Loucy (cell line): ENCODE measurements at regions not wholly inside any gene's neighbourhood (a gene's known extent, or its start where the extent isn't known, plus 50 kb on each side); places are given as distances from the start of the nearest gene placed in this dataset.

Experiments used
- H2AFZ ChIP-seq: fragments of 200-600 bp; sonication (generic); 2 replicates; pipeline ENCODE4 v1.6.0; 2016; ENCODE audit warnings: antibody characterized with exemption, mild to moderate bottlenecking, low read length, moderate library complexity
- H3F3A ChIP-seq: fragments of 200-600 bp; 2 replicates; pipeline ENCODE4 v1.6.0; 2016; ENCODE audit warnings: antibody characterized with exemption, low read depth, mild to moderate bottlenecking
- H3K27me3 ChIP-seq: fragments of 200-600 bp; sonication (generic); 2 replicates; pipeline ENCODE4 v1.6.1; 2014; ENCODE audit warnings: low read length, mild to moderate bottlenecking; ENCODE audit not compliant: insufficient read depth, poor library complexity, severe bottlenecking
- H3K36me3 ChIP-seq: fragments of 200-600 bp; sonication (generic); 2 replicates; pipeline ENCODE4 v1.6.1; 2016; ENCODE audit warnings: low read length; ENCODE audit not compliant: insufficient read depth
- H3K4me1 ChIP-seq: fragments of 200-600 bp; sonication (generic); 2 replicates; pipeline ENCODE4 v1.5.1; 2014; ENCODE audit warnings: low read length, mild to moderate bottlenecking; ENCODE audit not compliant: insufficient read depth, poor library complexity, severe bottlenecking
- H3K4me2 ChIP-seq: fragments of 200-600 bp; sonication (generic); 2 replicates; pipeline ENCODE4 v1.6.0; 2014; ENCODE audit warnings: antibody characterized with exemption, low read length, low read depth, mild to moderate bottlenecking; ENCODE audit not compliant: poor library complexity, severe bottlenecking
- H3K4me3 ChIP-seq: fragments of 200-600 bp; sonication (generic); 2 replicates; pipeline ENCODE4 v1.5.1; 2014; ENCODE audit warnings: low read length, mild to moderate bottlenecking, mixed read lengths; ENCODE audit not compliant: poor library complexity, severe bottlenecking
- H3K79me2 ChIP-seq: fragments of 200-600 bp; sonication (generic); 2 replicates; pipeline ENCODE4 v1.6.1; 2014; ENCODE audit warnings: low read length; ENCODE audit not compliant: insufficient read depth
- H3K9ac ChIP-seq: fragments of 200-600 bp; sonication (generic); 2 replicates; pipeline ENCODE4 v1.6.0; 2014; ENCODE audit warnings: mild to moderate bottlenecking, low read depth, low read length, moderate library complexity; ENCODE audit not compliant: poor library complexity, severe bottlenecking
- H3K9me2 ChIP-seq: fragments of 200-600 bp; sonication (generic); replicated peaks from 2 replicates; pipeline ENCODE4 v1.6.1; 2016; ENCODE audit warnings: low read depth, low read length, mixed read lengths
- H3K9me3 ChIP-seq: fragments of 200-600 bp; sonication (generic); 2 replicates; pipeline ENCODE4 v1.6.1; 2014; ENCODE audit warnings: mild to moderate bottlenecking, antibody characterized with exemption, low read length, low read depth; ENCODE audit not compliant: insufficient read depth
- H4K20me1 ChIP-seq: fragments of 200-600 bp; sonication (generic); 2 replicates; pipeline ENCODE4 v1.6.0; 2014; ENCODE audit warnings: antibody characterized with exemption, low read length, mild to moderate bottlenecking; ENCODE audit not compliant: insufficient read depth, poor library complexity, severe bottlenecking
- CTCF ChIP-seq: fragments of 200-600 bp; sonication (generic); conservative IDR thresholded peaks from 2 replicates; pipeline ENCODE4 v1.5.1; 2014; ENCODE audit warnings: mild to moderate bottlenecking, antibody characterized with exemption, low read length
- EZH2phosphoT487 ChIP-seq: fragments of 200-600 bp; IDR thresholded peaks from 2 replicates; pipeline ENCODE4 v1.6.1; 2018; ENCODE audit warnings: antibody characterized with exemption, mild to moderate bottlenecking, moderate library complexity, borderline replicate concordance

GRCh38 chr2:147408357-147408756 is 436.5 kb upstream of the ACVR2A start:
- Histone ChIP-seq H3K36me3 (no peaks in the 10 kb centered on the region), H3K9me2 (no peaks in the 10 kb centered on the region), H3K9me3 (no peaks in the 10 kb centered on the region), H3K4me3 (no peak overlapping the region), H3F3A (no peaks in the 10 kb centered on the region), H3K79me2 (no peaks in the 10 kb centered on the region), H3K4me2 (no peak overlapping the region), H3K27me3 (no peaks in the 10 kb centered on the region), H4K20me1 (no peaks in the 10 kb centered on the region), H3K9ac (no peak overlapping the region), H2AFZ (no peak overlapping the region), H3K4me1 (no peaks in the 10 kb centered on the region)
- no peak for TF ChIP-seq EZH2phosphoT487
- no peak for TF ChIP-seq CTCF

- no peaks in the 10 kb centered on the region for H3K4me1 ChIP-seq
- H3K27me3 ChIP-seq, result no peaks in the 10 kb centered on the region
- H4K20me1 ChIP-seq, result no peaks in the 10 kb centered on the region
- H3K9me2 ChIP-seq, result no peaks in the 10 kb centered on the region
- TF ChIP-seq CTCF (no peak), EZH2phosphoT487 (no peak)
- no peak overlapping the region for H2AFZ ChIP-seq
- H3K9ac ChIP-seq, result no peak overlapping the region
- H3F3A ChIP-seq, result no peaks in the 10 kb centered on the region
- H3K79me2 ChIP-seq, result no peaks in the 10 kb centered on the region
- no peak overlapping the region for H3K4me2 ChIP-seq
- no peaks in the 10 kb centered on the region for H3K36me3 ChIP-seq
- H3K9me3 ChIP-seq, result no peaks in the 10 kb centered on the region
- H3K4me3 ChIP-seq, result no peak overlapping the region
Measured at GRCh38 chr2:147405651-147406050, 439.2 kb upstream of the ACVR2A start.

GRCh38 chr2:147398996-147399395 is 445.8 kb upstream of the ACVR2A start:
- Histone ChIP-seq H3F3A (no peaks in the 10 kb centered on the region), H3K9me2 (no peaks in the 10 kb centered on the region), H4K20me1 (no peaks in the 10 kb centered on the region), H2AFZ (no peak overlapping the region), H3K4me3 (no peak overlapping the region), H3K79me2 (no peaks in the 10 kb centered on the region), H3K36me3 (no peaks in the 10 kb centered on the region), H3K9me3 (no peaks in the 10 kb centered on the region), H3K27me3 (no peaks in the 10 kb centered on the region), H3K9ac (no peak overlapping the region), H3K4me1 (no peaks in the 10 kb centered on the region), H3K4me2 (no peak overlapping the region)
- TF ChIP-seq CTCF (no peak), EZH2phosphoT487 (no peak)
